GM21367 (cell line): ENCODE measurements at regions not wholly inside any gene's neighbourhood (a gene's known extent, or its start where the extent isn't known, plus 50 kb on each side); places are given as distances from the start of the nearest gene placed in this dataset.

Experiments
- ATAC-seq: cut with Tn5 transposase; IDR thresholded peaks from one replicate; pipeline ENCODE4 v1.9.1; 2021; ENCODE audit not compliant: unreplicated experiment

DNA sequence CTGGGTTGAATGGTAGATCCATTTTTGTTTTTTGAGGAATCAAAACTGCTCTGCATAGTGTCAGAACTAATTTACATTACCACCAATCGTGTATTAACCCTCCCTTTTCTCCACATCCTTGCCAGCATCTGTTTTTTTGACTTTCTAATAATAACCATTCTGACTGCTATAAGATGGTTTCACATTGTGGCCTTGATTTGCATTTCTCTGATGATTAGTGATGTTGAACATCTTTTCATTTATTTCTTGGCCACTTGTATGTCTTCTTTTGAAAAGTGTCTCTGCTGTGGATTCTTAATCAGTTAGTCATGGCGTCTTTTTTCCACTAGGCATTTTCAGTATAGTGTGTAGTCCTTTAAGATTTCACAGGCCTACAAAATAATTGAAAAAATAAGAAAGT, 2144.3 kb upstream of the C9orf72 start:
- no peak for ATAC-seq

DNA sequence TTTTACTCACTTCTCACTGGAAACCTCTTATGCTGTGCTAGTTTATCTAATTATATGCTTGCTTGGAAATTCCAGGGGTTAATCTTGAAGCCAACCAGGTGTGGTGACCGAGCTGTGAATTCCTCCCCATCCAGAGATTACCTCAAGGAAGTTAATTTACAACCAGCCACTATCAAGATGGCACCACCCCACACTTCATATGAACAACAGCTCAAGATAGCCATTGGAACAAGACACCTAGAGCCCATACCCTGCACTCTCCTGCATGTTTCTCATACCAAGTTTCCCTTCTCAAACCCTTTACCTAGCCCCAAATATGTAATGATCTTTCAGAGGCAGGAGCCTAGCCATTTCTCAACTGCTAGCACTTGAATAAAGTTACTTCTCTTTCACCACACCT, 2156.9 kb upstream of the C9orf72 start:
- ATAC-seq: no peak

DNA sequence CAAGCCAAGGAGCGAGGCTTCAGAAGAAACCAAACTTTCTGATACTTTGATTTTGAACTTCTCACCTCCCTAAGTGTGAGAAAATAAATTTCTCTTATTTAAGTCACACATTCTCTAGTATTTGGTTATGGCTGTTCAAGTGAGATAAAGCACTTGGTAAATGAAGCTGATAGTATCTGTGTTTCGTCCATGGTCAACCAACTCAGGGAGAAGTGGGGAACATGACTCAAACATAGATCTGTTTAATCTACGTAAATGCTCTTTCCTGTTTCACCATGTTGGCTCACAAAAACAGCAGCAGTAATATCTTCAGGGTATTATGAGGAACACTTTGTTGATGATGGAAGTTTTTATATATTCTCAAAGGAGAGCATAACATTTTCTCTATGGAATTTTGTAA, 2167.2 kb upstream of the C9orf72 start:
- ATAC-seq: no peak

DNA sequence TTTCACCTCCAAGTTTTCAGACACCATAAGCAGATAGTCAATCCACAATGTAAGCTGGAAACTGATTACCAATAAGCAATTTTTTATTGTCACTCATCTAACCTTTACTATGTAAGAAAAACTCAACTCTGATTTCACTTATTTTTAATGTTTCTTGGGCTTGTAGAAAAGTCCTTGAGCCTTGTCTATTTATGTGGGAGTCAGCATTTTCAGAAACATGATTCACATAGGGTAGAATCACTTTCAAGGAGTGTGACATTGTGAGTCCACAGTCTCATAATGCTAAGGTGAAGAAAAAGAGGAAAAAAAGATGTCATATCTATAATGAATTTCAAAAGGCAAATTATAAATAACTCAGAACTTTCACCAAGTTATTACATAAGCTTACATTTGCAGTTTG, 2167.9 kb upstream of the C9orf72 start:
- ATAC-seq: no peak

DNA sequence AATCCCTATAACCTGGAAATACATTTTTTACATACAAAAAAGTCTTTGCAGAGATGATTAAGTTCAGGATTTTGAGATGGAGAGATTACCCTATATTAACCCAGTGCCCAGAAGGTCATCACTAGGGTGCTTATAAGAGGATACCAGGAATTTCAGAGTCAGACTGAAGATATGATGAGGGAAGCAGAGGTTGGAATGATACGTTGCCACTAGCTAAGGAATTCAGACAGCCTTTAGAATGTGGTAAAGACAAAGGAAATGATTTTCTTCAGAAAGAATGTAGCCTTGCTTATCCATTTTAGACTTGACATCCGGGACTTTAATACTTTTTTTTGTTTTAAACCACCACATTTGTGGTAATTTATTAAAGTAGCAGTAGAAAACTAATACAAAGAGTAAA, 2176.8 kb upstream of the C9orf72 start:
- no peak for ATAC-seq

DNA sequence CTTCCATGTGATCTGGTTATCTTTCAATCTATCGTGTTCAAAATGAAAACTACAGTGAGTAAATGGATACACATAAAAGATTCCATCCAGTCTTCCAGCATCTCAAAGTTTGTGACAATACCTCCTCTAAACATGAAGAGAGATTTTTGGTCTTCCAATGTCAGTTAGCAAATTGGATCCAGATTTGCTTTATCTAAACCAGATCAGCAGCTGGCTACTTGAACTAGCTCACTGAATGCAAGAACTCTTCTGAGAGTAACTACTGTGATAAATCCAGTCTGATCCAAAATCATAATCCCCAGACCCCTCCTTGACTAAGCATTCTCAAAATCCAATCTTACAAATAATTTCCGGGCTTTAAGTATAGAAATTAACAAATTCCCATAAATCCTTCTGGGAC, 2177.9 kb upstream of the C9orf72 start:
- ATAC-seq: no peak

DNA sequence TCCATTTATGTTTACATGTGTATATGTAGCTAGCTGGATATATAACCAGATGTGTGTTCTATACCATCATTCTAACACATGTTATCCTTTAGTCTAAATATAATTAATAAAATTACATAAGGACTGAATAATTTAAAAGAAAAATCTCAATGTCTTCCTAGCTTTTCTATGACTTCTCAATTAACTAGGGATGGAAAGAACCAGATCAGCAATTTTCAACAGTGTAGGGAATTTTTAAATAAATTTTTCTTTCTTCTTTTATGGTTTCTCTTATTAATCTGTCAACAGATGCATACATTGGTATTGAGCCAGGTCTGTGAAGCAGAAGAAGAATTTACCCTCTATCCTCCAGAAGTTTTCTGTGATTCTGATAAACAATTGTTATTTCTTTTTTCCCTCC, 2180.4 kb upstream of the C9orf72 start:
- no peak for ATAC-seq

DNA sequence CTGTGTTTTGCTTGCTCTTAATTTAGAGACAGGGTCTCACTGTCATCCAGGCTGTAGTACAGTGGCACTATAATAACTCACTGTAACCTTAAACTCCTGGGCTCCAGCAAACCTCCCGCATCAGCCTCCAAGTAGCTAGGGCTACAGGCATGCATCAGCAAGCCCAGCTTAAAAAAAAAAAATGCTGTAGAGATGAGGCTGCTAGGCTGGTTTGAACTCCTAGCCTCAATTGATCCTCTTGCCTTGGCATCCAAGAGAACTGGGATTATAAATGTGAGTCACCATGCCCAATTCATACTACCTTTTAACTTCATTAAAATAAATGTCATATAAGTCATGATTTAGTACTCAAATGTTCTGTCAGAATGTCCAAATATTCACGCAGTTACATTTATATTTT, 2195.7 kb upstream of the C9orf72 start:
- no peak for ATAC-seq

DNA sequence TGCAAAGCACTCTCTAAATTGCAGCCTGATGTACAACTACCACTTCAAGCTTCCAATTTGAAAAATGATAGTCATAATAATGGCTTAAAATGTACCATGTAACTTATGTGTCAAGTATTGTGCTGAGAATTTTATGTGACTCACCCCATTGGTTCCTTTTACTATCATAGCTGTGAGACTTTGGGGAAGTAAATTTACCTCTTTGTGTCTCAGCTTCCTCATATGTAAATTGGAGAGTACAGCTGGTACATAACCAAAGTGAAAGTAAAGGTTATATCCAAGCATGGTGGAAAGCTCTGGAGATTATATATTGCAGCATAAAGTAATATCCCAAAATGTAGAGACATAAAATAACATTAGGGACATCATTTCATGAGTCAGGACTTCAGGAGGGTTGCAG, 2200.4 kb upstream of the C9orf72 start:
- ATAC-seq: no peak

DNA sequence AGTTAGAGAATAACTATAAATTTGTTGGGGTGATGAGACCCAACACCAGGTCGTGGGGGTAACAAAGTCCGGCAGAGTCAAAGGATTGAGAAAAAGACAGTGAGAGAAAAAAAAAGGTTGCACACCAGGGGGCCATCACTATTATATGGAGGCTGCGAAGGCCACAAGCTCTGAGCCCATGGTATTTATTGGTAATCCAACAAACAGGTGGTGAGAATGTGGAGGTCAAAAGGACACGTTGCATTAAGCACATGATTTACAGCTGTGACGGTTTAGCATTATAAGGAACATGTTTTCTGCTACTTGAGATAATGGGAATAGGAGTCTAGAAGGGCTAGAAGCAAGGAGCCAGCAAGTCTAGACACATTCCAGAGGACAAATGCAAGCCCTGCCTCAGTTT, 2202.2 kb upstream of the C9orf72 start:
- no peak for ATAC-seq

DNA sequence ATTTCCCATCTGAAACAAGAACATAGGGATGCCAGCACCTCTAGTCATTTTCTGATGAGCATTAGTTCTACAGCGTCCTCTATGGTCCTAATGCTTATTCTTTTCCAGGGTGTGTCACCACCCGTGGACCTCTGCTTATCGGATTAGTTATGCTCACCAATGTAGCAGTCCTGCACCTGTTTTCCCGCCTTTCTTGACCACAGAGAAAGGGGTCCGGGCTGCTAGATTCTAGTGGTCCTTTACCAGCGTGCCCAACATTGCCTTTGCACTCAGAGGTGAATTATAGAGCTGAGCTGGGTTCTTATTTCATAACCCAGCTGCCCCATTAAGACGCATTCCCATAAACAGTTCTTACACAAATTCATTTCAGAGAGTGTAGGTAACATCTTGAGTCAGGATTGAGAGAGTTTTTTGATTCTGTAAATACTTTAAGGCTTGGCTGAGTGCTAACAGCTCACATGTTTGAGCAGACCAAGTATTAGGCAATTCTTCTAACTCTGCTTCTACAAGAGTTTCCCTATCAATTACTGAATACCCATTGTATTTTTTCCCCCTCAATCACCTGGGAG, 2205.1 kb upstream of the C9orf72 start:
- ATAC-seq: no peak

DNA sequence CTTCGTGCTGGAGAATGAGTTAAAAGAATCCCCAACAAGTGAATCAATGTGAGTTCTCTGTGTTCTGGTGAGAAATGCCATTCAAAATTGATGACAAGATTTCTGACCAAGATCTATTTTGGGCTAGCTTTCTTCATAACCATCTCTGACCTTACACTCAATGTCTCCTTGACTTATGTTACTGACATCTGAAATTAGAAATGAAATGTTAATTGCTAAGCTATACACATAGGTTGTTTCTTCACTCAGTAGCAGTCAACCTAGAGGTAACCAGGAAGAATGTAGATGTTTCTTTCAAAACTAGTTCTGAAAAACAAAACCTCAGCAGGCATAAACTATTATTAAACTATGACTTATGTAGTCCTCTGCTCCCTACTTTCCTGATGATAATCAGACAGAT, 2220.7 kb upstream of the C9orf72 start:
- no peak for ATAC-seq

DNA sequence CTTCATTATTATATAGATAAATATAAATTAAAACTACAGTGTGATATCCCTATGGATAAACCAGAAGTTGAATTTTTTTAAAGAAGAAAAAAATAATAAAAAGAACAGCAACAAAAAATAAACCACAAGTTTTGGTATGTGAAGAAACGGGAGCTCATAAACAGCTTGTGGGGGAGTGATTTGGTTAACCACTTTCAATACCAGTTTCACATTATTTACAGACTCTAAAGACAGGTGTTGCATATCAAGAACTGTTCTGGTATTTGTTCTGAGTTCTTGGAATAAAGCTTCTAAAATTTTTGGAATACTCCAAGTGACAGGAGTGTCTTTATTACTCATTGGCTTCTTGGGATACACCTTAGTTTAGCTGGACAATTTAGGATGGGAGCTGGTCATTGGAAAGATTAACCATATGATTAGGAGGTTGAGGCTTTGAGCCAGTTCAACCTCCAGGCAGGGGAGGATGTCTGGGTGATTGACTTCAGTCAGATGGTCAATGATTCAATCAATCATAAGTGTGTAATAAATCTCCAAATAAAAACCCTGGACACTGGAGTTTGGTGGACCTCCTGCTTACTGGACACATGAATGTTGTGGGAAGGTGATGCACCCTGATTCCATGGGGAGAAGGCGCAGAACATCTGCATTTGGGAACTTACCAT, 2223.1 kb upstream of the C9orf72 start:
- ATAC-seq: peak; percentile 73

DNA sequence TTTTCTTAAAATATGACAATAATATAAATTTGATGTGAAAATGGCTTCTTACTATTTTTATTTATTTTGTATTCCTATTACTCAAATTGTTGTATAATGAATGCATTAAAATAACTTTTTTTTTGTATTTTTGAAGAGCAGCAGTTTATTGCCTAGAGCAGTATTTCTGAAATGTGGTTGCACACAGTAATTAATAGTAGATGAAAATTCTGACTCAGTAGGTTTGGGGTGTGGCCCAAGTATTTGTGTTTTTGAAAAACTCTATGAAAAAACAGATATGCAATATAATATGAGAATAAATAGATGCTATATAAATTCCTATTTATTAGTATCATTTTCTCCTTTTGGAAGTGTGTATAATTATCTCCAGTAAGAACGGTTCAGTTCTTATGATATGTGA, 2225.3 kb upstream of the C9orf72 start:
- no peak for ATAC-seq

DNA sequence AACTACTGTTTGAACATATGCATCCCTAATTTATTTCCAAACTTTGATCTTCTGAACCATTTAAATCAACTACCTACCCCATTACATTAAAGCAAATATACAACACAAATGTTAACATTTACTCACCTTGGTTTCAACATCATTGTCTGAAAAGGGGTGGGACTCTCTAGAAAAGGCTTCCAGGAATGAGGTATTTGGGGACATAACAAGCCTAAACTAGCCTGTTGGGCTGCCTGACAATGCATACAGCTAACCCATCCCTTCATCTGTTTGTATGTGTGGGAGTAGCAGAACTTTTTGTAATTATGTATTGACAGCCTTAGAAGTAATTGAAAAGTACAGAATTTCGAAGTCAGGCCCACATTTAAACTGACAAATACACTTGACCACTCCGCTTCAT, 2225.9 kb upstream of the C9orf72 start:
- ATAC-seq: no peak

DNA sequence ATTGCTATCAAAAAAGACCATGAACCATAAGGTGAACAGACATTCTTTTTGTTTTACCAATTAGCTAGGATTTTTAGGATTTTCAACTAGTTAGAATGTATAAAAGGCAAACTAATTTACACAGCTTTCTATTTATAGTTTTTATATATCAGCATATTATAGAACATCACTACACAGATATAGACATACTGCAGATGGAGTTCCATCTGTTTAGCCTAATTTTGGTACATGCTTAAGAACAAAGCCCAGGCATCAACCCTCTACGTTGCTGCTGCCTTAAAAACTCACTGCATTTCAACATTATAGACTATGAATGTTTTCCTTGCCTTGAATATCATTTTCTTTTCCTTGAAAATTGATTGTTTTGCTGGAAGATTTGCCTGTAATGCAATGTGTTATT, 2227.5 kb upstream of the C9orf72 start:
- no peak for ATAC-seq

DNA sequence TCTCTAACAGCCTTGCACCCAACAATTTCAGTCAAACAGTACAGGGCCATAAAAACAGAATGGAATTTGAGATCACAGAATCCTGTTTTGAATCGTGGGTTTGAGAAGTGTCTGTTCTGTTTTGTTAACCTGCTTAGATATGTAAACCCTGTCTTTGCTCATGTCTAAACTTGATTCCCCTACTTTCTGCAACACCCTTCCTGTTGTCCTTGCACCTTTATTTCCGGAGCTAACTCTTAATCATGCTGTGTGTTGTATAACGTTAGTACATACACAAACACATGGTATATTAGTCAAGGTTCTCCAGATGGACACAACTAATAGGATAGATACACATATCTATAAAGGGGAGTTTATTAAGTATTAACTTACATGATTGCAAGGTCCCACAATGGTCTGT, 2229.2 kb upstream of the C9orf72 start:
- ATAC-seq: no peak

DNA sequence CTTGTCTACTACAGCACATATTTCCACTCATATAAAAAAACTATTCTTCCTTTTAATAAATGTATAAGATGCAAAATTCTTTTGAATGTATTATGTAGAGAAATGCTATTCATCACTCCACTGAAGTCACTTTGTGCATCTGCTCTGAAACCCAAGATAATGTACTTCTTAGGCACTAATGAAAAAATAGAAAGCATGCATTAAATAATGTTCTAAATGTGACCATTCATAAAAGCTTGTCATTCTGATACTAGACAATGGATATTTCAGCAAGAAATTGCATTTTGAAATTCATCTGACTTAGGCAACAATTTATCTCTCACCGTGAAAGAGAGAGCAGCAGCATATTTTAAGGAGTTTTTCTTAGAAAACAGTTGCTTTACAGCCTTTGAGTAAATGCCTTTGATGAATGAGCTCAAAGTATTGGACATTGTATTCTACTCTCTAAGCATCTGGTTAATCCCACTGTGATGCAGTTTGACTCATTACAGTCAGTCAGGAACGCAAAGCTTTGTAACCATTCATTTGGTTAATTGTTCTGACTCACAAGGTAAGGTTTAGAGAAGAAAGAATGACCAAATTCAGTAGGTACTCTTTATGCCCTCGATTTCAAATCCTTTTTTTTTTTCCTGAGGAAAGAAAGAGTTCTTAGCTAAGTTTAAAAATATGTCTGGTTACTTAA, 2233.8 kb upstream of the C9orf72 start:
- no peak for ATAC-seq

DNA sequence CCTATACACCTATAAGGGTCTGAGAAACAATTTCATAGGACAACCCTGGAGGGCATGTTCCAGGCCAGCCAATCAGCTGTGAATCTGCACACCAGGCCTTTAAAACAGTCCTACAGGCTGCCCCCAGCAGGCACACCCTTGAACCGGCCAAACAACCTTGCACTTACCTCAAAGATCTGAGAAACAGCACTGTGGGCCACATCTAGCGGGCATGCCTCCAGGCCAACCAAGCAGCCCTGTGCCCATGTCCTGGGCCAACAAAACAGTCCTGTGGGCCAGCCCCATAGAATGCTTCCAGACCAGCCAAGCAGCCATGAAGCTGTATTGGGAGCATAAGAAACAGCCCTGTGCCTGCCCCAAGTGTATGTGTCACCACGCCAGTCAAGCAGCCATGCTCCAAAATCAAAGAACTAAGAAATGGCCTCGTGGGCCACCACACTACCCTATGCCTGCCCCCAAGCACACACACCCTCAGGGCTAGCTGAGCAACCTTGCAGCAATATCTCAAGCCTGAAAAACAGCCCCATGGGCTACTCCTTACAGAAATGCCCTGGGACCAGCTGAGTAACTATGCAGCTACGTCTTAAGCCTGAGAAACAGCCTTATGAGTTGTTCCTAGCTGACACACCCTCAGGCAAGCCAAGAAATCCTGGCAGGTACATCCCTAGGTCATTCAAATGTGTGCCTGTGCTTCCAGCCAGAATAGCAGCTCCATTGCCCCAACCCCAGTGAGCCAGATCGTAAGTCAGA, 2243.8 kb upstream of the C9orf72 start:
- ATAC-seq: no peak

DNA sequence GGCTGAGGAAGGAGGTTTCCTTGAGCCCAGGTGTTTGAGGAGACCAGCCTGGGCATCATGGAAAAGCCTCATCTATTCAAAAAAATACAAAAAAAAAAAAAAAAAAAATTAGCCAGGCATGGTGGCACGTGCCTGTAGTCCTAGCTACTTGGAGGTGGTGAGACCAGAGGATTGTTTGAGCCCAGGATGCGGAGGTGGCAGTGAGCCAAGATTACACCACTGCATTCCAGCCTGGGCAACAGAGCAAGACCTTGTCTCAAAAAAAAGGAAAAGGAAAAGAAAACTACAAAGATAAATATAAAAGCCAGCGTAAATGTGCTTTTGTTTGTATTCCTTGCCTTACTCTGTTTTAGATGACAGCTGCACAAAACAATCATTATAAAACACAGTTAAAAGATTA, 2249.2 kb upstream of the C9orf72 start:
- ATAC-seq: no peak

DNA sequence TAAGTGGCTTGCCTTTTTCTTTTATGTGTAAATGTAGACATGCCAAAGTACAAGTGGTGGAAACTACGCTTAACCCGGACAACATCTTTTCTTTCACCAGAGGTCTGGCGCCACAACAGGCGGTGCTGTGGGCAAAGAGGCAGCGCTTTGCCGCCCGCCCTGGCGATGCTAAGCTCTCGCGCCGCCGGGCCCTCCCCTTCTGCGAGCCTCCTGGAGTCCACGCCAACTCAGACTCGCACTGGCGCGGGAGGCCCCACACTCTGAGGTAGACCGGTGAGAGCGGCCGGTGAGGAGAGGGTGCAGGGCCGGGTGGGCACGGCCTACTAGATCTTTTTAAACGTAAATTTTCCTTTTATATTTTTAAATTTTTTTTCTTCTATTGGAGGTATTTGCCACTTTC, 2253.1 kb upstream of the C9orf72 start:
- no peak for ATAC-seq

DNA sequence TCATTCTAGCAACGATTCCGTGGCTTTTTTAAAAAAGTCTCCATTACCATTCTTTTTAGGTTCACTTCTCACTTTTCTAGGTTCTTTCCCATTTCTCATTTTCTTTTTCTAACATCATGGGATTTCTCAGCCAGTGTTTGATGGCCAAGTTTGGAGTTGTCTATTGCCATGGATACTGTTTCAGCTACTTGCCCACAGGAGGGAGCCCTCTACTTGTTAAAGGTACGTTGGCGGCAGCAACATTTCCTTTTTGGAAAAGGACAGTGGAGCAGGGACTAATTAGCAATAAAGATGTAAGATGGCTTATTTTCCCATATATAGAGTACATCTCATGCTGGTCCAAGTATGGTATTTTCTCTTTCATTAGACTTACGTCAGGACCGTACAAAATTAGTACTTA, 2257.5 kb upstream of the C9orf72 start:
- ATAC-seq: no peak
